B cell (primary cell): ENCODE measurements at regions not wholly inside any gene's neighbourhood (a gene's known extent, or its start where the extent isn't known, plus 50 kb on each side); places are given as distances from the start of the nearest gene placed in this dataset.
A peak's percentile ranks its signal among the peaks of the same experiment; 100 is the strongest.
"Not testable (repeated sequence)": the region's sequence is repeated elsewhere in the genome, so short reads cannot be mapped to it uniquely, and the experiment has no call there.

Experiments
- ATAC-seq: fragments of 200-7000 bp; cut with Tn5 transposase; one replicate; pipeline ENCODE4 v1.10.0; 2021; ENCODE audit warnings: low read depth, mild to moderate bottlenecking, moderate number of reproducible peaks, moderate library complexity
- CTCF ChIA-PET: fragments of 350-600 bp; sonication (Branson Sonifier 250); formaldehyde crosslinking; loops from one replicate; lab custom pipeline; 2021; ENCODE audit warnings: antibody characterized with exemption, inconsistent platforms; lab: Charles Lee
- POLR2A ChIA-PET: fragments of 350-600 bp; sonication (Branson Sonifier 250); formaldehyde crosslinking; loops from one replicate; lab custom pipeline; 2021; ENCODE audit warnings: antibody characterized with exemption; lab: Charles Lee
- DNase-seq: peaks from one replicate; pipeline ENCODE4 v3.0.0; 2013
- H2AFZ ChIP-seq: 2 replicates; pipeline ENCODE4 v1.6.1; 2012; ENCODE audit warnings: mild to moderate bottlenecking, low read depth, low read length; ENCODE audit not compliant: insufficient read depth, poor library complexity, severe bottlenecking
- H3K27ac ChIP-seq, 2 donors: 1 replicate in 1 of 2; 2 replicates in 1 of 2; pipeline ENCODE4 v1.5.1; 2012 to 2013; ENCODE audit warnings: low read length in 2 of 2, mild to moderate bottlenecking in 2 of 2, moderate library complexity in 1 of 2
- H3K27me3 ChIP-seq, 4 experiments: fragments of 200-600 bp in 1 of 4; sonication (generic) in 1 of 4; replicated peaks in 1 of 4; 1 replicate in 2 of 4; 2 replicates in 2 of 4; pipeline versions ENCODE4 v1.6.1 to v1.7.0; 2013 to 2016; ENCODE audit warnings: low read length in 3 of 4, mild to moderate bottlenecking in 2 of 4, mixed read lengths in 1 of 4, moderate library complexity in 1 of 4; ENCODE audit not compliant: insufficient read depth in 4 of 4, control insufficient read depth in 3 of 4; ENCODE audit errors: control extremely low read depth in 1 of 4
- H3K36me3 ChIP-seq, 2 experiments: replicated peaks in 1 of 2; 1 replicate in 1 of 2; 2 replicates in 1 of 2; pipeline versions ENCODE4 v1.6.1 to v1.7.1; 2013; ENCODE audit warnings: low read length in 1 of 2; ENCODE audit not compliant: insufficient read depth in 2 of 2, control insufficient read depth in 1 of 2; ENCODE audit errors: control extremely low read depth in 1 of 2, extremely low read depth in 1 of 2
- H3K4me1 ChIP-seq, 2 donors: fragments of 200-600 bp in 1 of 2; sonication (generic) in 1 of 2; 1 replicate in 1 of 2; 2 replicates in 1 of 2; pipeline versions ENCODE4 v1.5.1 to v1.6.1; 2013 to 2017; ENCODE audit warnings: low read length in 2 of 2; ENCODE audit not compliant: control insufficient read depth in 2 of 2, insufficient read depth in 2 of 2
- H3K4me2 ChIP-seq: replicated peaks from 2 replicates; pipeline ENCODE3; 2012; ENCODE audit warnings: mild to moderate bottlenecking, low read depth, low read length; ENCODE audit not compliant: poor library complexity, severe bottlenecking
- H3K4me3 ChIP-seq, 5 experiments: fragments of 200-600 bp in 1 of 5; sonication (generic) in 1 of 5; 1 replicate in 3 of 5; 2 replicates in 2 of 5; pipeline versions ENCODE4 v1.5.1 to v1.7.0; 2011 to 2016; ENCODE audit warnings: low read length in 4 of 5, mild to moderate bottlenecking in 4 of 5, low read depth in 2 of 5, control low read depth in 1 of 5, moderate library complexity in 1 of 5; ENCODE audit not compliant: insufficient read depth in 1 of 5; ENCODE audit errors: control extremely low read depth in 1 of 5, extremely low read depth in 1 of 5
- H3K79me2 ChIP-seq: fragments of 200-600 bp; sonication (generic); one replicate; pipeline ENCODE4 v1.6.0; 2016; ENCODE audit warnings: low read length; ENCODE audit not compliant: control insufficient read depth, insufficient read depth
- H3K9ac ChIP-seq: fragments of 200-600 bp; sonication (generic); 2 replicates; pipeline ENCODE4 v1.6.1; 2017; ENCODE audit warnings: mild to moderate bottlenecking, low read length, moderate library complexity
- H3K9me3 ChIP-seq, 3 donors: one replicate each; pipeline versions ENCODE4 v1.6.1 to v1.7.1; 2013; ENCODE audit warnings: low read length in 2 of 3; ENCODE audit not compliant: control insufficient read depth in 2 of 3, insufficient read depth in 1 of 3; ENCODE audit errors: control extremely low read depth in 1 of 3
- H4K20me1 ChIP-seq: 2 replicates; pipeline ENCODE4 v1.6.0; 2012; ENCODE audit warnings: mild to moderate bottlenecking, low read length; ENCODE audit not compliant: insufficient read depth, control insufficient read depth, poor library complexity, severe bottlenecking
- H3K27ac Mint-ChIP-seq: one replicate; pipeline ENCODE4 v1.8.0; 2021; ENCODE audit warnings: mixed read lengths
- H3K27me3 Mint-ChIP-seq: one replicate; pipeline ENCODE4 v1.8.0; 2021; ENCODE audit warnings: mixed read lengths
- H3K4me1 Mint-ChIP-seq: one replicate; pipeline ENCODE4 v1.8.0; 2021; ENCODE audit warnings: mixed read lengths
- H3K4me3 Mint-ChIP-seq: one replicate; pipeline ENCODE4 v1.8.0; 2021; ENCODE audit warnings: mixed read lengths
- H3K9me3 Mint-ChIP-seq: one replicate; pipeline ENCODE4 v1.8.0; 2022; ENCODE audit warnings: mixed read lengths; ENCODE audit not compliant: insufficient read depth
- EZH2 ChIP-seq: IDR thresholded peaks from 2 replicates; pipeline ENCODE4 v1.6.1; 2012; ENCODE audit warnings: borderline replicate concordance, low read depth, mild to moderate bottlenecking, moderate library complexity, low read length; ENCODE audit not compliant: insufficient read depth, poor library complexity, severe bottlenecking
- WGBS: methylation state at CpG from one replicate; pipeline ENCODE4 v1.1.5; 2013; ENCODE audit warnings: missing lambda C conversion rate; ENCODE audit not compliant: insufficient coverage; 5-methylcytosine and 5-hydroxymethylcytosine counted together
- intact Hi-C: fragments of 100-400 bp; cut with micrococcal nuclease; formaldehyde crosslinking; loops from one replicate; pipeline ENCODE4 v1.10.0; 2022
- TF ChIP-seq, protein P1 (sequence below): fragments of 200-600 bp; IDR thresholded peaks from one replicate; pipeline ENCODE4 v1.8.0; 2022; ENCODE audit warnings: antibody characterized with exemption, mild to moderate bottlenecking

DNA sequence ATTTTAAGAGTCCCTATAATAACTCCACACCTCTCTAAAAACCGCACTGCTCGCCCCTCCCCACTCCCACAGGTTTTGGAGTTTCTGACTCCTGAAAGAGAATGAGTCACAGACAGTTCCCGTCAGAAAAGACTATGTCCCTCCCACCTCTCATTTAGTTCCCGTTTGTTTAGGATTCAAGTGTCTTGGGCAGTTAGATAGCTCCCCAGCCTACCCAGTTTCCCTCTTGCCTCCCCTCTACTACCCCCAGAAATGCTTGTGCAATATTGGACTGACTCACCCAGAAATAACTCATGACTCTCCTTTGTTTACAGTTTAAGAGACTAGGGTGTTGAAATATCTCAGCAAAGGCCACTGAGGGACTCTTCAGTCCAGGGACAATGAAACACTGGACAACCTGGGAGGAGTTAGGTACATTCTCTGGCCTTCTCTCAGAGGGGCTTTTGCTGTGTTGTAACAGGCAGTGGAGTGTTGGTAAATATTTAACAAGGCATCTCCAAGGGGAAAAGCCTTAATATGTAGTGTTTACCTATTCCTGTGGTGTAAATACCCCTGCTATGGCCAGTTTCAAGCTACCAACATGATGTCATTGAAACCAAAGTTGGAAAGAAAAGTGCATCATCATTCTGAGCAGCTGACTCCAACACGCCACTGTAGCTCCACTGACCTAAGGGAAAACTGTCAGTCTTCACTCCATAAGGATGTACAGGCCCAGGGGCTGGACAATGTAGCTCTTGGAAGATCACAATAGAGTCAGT is 96.1 kb upstream of the CHD2 start:
- H3K4me3 ChIP-seq, result no peak overlapping the region
- H3K4me1 ChIP-seq, result peaks cover 7 to 9% of the 10 kb centered on the region in 2 donors
- no peak overlapping the region for H2AFZ ChIP-seq
- no peaks in the 10 kb centered on the region for H3K36me3 ChIP-seq
- ATAC-seq, result no peak
- peak overlapping the region in 1 of 2 donors; percentile 24 for H3K27ac ChIP-seq
- H3K9me3 Mint-ChIP-seq, result no peaks in the 10 kb centered on the region
- no peak for DNase-seq
- peaks cover 24% of the 10 kb centered on the region for H3K79me2 ChIP-seq
- no peak overlapping the region for H3K4me3 Mint-ChIP-seq
- no peaks in the 10 kb centered on the region for H3K27me3 Mint-ChIP-seq
- TF ChIP-seq, protein P1, sequence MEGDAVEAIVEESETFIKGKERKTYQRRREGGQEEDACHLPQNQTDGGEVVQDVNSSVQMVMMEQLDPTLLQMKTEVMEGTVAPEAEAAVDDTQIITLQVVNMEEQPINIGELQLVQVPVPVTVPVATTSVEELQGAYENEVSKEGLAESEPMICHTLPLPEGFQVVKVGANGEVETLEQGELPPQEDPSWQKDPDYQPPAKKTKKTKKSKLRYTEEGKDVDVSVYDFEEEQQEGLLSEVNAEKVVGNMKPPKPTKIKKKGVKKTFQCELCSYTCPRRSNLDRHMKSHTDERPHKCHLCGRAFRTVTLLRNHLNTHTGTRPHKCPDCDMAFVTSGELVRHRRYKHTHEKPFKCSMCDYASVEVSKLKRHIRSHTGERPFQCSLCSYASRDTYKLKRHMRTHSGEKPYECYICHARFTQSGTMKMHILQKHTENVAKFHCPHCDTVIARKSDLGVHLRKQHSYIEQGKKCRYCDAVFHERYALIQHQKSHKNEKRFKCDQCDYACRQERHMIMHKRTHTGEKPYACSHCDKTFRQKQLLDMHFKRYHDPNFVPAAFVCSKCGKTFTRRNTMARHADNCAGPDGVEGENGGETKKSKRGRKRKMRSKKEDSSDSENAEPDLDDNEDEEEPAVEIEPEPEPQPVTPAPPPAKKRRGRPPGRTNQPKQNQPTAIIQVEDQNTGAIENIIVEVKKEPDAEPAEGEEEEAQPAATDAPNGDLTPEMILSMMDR, result no peak
- TF ChIP-seq EZH2, result no peak
- H3K4me2 ChIP-seq, result no peak overlapping the region
- intact Hi-C loops, result no loop called here
- no peaks in the 10 kb centered on the region for H3K27me3 ChIP-seq
- H3K4me1 Mint-ChIP-seq, result peaks cover 17% of the 10 kb centered on the region
- ChIA-PET CTCF (interaction anchor here (0.6 to 1.8 kb wide), 4 partner anchors 13 to 125 kb away, joined by 3 to 5 read pairs (median 3); no protein-coding TSS in a partner anchor), POLR2A (interaction anchor here (1.0 kb wide), 1 partner anchor 113 kb away, joined by 3 read pairs; no protein-coding TSS in a partner anchor)
- WGBS, result 85% methylated on average over 1 of the region's 5 CpGs
- no peak overlapping the region for H3K27ac Mint-ChIP-seq
- no peaks in the 10 kb centered on the region for H4K20me1 ChIP-seq
- H3K9me3 ChIP-seq, result no peaks in the 10 kb centered on the region
- no peak overlapping the region for H3K9ac ChIP-seq

DNA sequence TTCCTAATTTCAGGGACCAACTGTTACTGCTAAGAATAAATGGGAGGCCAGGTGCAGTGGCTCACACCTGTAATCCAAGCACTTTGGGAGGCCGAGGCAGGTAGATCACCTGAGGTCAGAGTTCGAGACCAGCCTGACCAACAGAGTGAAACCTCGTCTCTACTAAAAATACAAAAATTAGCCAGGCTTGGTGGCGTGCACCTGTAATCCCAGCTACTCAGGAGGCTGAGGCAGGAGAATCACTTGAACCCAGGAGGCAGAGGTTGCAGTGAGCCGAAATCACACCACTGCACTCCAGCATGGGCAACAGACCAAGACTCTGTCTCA is 95.6 kb upstream of the CHD2 start:
- H3K4me1 Mint-ChIP-seq, result peaks cover 19% of the 10 kb centered on the region
- H2AFZ ChIP-seq, H3K27ac ChIP-seq: not testable (repeated sequence)

More for the DNA sequence above, 95.6 kb upstream of the CHD2 start:
- H3K9me3 Mint-ChIP-seq, ATAC-seq, H3K36me3 ChIP-seq, H3K4me2 ChIP-seq, H3K9me3 ChIP-seq, intact Hi-C loops, H4K20me1 ChIP-seq, H3K4me3 Mint-ChIP-seq, H3K4me3 ChIP-seq, DNase-seq, H3K27me3 ChIP-seq, H3K27ac Mint-ChIP-seq, H3K27me3 Mint-ChIP-seq, H3K9ac ChIP-seq: not testable (repeated sequence)
- 100% methylated on average over 2 of the region's 5 CpGs for WGBS
- POLR2A ChIA-PET, result interaction anchor here (0.6 kb wide), 1 partner anchor 34 kb away, joined by 3 read pairs; no protein-coding TSS in a partner anchor
- Histone ChIP-seq H3K79me2 (peaks cover 24% of the 10 kb centered on the region), H3K4me1 (peaks cover 7 to 10% of the 10 kb centered on the region in 2 donors)
- CTCF ChIA-PET, result interaction anchor here (0.8 to 1.8 kb wide), 3 partner anchors 13 to 113 kb away, joined by 3 to 5 read pairs (median 3); no protein-coding TSS in a partner anchor
